Right renal cortex interstitium (tissue), 3 donors: ENCODE measurements at regions not wholly inside any gene's neighbourhood (a gene's known extent, or its start where the extent isn't known, plus 50 kb on each side); places are given as distances from the start of the nearest gene placed in this dataset.

Experiments used
- DNase-seq, 3 donors: peaks; one replicate each; pipeline ENCODE4 v3.0.0-alpha.2; 2013; ENCODE audit warnings: low read depth in 3 of 3, low spot score in 2 of 3

DNA sequence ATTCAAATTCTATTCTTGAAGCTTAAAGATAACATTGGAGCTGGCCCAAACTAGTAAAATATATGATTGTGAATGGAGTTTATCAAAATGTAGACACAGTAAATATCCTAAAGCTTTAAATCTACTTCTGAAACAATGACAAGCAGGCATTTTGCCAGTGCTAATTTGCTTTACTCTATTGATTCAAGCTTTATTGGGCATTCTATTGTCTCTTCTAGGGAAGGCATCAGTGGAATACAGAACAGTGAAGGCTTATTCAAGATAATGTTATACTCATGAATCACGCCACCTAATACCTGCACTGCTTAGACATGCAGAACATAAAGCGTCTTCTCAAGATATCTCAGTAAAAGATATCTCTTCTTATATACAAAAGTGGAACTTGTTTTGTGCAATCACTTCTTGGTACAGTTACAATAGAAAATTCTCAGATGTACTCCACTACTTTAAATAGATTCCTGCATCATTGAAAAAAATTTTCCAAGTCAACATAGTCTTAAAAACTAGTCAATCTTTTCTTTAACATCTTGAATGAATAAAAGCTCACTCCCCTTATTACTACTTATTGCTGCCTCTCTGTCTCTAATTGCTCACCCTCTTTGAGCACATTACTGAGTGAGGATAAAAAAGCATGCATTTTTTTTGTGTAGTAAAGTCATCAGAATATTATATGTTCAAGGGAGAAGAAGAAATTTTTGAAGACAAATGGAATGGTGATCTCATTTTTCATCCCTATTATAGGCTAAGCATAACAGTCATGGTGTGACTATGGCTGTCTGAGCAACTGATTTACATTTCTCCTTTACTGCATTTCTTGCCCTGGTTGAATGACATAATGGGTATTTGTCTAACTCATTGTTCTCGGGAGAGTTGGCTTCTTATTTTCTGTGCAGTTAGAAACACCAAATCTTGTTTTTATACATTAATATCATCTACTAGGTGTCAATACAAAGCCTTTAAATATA, 98.0 kb upstream of the E2F7 start:
- DNase-seq: no peak

DNA sequence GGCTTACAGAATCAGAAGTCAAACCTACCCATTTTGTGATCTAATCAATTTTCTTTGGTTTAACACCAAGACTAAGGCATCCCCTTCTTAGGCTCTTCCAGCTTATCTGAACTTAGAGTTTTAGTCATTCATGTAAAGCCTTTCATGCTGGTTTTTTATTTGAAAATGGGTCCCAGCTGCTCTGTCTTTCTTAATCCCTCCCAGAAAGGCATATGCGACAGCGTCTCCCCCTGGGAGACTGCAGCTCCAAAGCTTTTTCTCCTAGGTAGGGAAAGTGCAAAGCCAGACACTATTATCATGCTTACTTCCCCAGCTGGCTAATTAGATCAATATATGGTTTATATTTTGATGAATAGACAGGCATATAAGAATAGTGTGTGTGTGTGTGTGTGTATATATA, 96.6 kb upstream of the E2F7 start:
- no peak for DNase-seq

DNA sequence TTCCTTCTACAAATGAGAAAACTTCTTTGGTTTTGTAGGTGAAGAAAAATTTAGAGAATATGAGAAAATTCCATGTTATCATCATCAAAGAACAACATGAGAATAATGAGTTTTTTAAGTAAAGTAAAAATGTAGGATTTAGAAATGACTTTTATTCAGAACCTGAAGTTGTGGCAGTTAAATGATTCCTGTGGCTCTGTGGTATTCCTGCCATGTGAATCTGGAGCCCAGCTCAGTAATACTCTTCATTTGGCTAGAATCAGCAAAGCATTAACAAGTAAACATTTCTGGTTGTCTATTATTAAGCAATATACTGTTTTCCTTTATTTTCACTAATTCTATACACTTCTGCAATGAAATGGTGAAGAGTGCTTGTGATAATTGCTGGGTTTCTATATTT, 95.6 kb upstream of the E2F7 start:
- no peak for DNase-seq

DNA sequence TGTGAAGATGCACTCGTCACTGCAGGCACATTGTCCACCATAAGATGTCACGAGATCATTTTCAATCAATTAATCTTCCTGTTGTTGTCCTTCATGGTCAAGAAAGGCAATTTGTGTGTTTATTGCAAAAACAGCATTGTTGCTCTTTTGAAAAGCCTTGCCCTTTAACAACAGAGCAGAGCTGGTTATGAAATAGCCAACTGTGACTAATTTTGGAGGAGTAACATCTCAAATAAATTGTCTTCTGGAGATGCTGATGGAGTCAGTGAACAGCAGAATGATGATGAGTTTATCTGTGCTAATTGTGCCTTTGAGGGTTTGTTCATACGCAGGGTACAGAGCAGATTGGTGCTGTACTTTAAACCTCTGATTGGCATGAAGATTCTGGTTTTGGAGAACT, 88.3 kb upstream of the E2F7 start:
- DNase-seq: no peak

GRCh38 chr12:77152623-77153193, 87.3 kb upstream of the E2F7 start:
- DNase-seq: peak; percentile 39 to 49 (median 43)

GRCh38 chr12:77151030-77151429, 85.7 kb upstream of the E2F7 start:
- no peak for DNase-seq

DNA sequence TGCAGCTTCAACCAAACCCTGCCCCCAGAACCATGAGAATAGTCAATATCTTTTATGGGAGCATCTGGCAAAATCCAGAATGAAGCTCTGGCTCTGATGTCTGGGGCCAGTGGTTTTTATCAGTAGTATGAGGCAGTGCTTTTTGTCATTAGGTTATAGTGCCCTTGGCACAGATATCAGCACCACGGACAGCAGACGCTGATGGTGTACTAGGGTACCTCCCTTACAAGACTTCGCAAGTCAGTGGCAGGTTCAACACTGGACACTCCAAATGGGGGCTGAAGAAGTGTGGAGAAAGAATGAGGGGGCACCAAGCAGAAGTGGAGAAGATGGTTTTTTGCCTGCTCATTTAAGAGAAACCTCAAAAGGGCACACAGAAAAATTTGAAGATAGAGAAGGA, 68.2 kb upstream of the E2F7 start:
- DNase-seq: peak in 1 of 3 donors; percentile 66

GRCh38 chr12:77131977-77132490, 66.7 kb upstream of the E2F7 start:
- no peak for DNase-seq

GRCh38 chr12:77130193-77130592, 64.8 kb upstream of the E2F7 start:
- no peak for DNase-seq

DNA sequence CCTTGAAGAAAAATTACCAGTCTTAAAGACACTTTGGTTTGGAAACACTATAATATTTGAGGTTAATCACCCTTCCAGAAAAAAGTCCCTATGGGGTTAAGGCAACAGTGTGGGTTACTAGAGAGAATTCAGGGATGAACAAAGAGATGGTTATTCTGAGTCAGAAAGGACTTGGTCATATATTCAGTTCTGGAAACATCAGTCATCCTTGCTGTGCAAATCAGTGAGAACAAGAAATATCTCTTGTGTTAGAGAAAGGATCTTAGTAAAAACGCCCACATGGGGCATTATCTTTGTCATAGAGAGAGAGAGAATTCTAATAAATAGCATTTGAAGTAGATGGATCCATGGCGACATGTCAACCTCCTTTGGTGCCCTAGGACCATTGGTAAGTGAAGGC, 59.4 kb upstream of the E2F7 start:
- no peak for DNase-seq

- no peak for DNase-seq
Observed at GRCh38 chr12:77122661-77123060, 57.3 kb upstream of the E2F7 start.

DNA sequence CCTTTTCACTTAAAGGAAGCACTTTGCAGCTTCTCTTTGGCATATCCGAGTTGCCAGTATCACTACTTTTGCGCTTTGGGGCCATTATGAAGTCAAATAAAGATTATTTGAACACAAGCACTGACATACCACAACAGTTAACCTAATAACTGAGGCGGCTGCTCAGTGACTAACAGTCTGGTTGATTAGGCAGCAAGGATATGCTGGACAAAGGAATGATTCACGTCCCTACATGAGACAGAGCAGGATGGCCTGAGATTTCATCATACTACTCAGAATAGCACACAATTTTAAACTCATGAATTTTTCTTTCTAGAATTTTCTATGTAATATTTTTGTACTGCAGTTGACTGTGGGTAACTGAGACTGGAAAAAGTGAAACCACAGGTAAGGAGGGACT, 56.9 kb upstream of the E2F7 start:
- no peak for DNase-seq

GRCh38 chr12:77120156-77121085, 55.1 kb upstream of the E2F7 start:
- no peak for DNase-seq

DNA sequence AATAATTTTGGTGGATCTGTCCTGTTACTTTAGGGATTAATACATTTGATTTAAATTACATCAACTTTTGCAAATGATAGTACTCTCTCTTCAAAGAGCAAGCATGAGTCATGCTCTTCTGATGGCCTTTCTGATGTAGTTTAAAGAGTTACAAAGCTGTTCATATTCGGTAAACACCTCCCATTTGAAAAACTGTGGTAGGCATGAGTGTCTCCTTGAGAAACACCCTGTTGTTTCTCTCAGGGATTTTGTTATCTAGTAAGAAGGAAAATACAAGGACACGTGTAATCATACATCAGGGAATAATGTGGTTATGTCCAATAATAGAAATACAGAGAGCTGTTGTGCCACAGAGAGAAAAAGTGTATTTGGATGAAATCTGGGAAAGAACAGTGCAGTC, 53.3 kb upstream of the E2F7 start:
- no peak for DNase-seq

- no peak for DNase-seq
Observed at GRCh38 chr12:77116277-77116676, 50.9 kb upstream of the E2F7 start.

DNA sequence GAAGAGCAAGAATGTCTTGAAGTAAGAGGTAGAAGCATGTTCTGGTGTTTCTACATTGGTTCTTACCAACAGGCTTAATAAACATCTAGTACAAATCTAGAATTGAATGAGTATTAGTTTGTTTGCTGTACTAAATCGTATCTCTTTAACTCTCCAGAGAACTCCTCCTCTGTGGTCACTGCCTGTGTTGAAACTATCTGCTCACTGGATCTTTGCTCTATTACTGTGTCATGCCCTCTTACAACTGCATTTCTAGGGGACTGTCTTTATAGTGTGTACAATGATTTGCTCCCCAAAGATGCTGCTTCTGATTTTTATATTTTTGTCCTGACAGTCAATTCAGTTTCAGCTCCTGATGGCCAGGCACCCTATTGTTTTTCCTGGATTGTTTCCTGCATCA, 50.1 kb upstream of the E2F7 start:
- DNase-seq: no peak
